Pulmonary artery endothelial cell (primary cell): ENCODE measurements at regions not wholly inside any gene's neighbourhood (a gene's known extent, or its start where the extent isn't known, plus 50 kb on each side); places are given as distances from the start of the nearest gene placed in this dataset.

Experiments
- DNase-seq: peaks from one replicate; pipeline ENCODE4 v3.0.0-alpha.2; 2011; ENCODE audit warnings: low read depth, low spot score

GRCh38 chrX:38887222-38887621 lies 86.0 kb downstream of the MID1IP1 start:
- no peak for DNase-seq

GRCh38 chrX:38890326-38890725 lies 89.1 kb downstream of the MID1IP1 start:
- no peak for DNase-seq

GRCh38 chrX:38890963-38891362 lies 89.7 kb downstream of the MID1IP1 start:
- no peak for DNase-seq

- DNase-seq = no peak
Measured at GRCh38 chrX:38891641-38892413, 90.6 kb downstream of the MID1IP1 start.

GRCh38 chrX:38893441-38893840 lies 92.2 kb downstream of the MID1IP1 start:
- no peak for DNase-seq

- DNase-seq = no peak
Measured at GRCh38 chrX:38895775-38896174, 94.5 kb downstream of the MID1IP1 start.

GRCh38 chrX:38896724-38897298 lies 95.6 kb downstream of the MID1IP1 start:
- no peak for DNase-seq

- DNase-seq = no peak
Measured at GRCh38 chrX:38898261-38898660, 97.0 kb downstream of the MID1IP1 start.

GRCh38 chrX:38899650-38900049 lies 98.4 kb downstream of the MID1IP1 start:
- no peak for DNase-seq

GRCh38 chrX:38900719-38901118 lies 99.5 kb downstream of the MID1IP1 start:
- no peak for DNase-seq

- DNase-seq = no peak
Measured at GRCh38 chrX:38902972-38903492, 101.8 kb downstream of the MID1IP1 start.

- no peak for DNase-seq
Measured at GRCh38 chrX:38916801-38917200, 115.5 kb downstream of the MID1IP1 start.

- DNase-seq = no peak
Measured at GRCh38 chrX:38917954-38918353, 116.7 kb downstream of the MID1IP1 start.

- no peak for DNase-seq
Measured at GRCh38 chrX:38919202-38919601, 117.9 kb downstream of the MID1IP1 start.

- no peak for DNase-seq
Measured at GRCh38 chrX:38919853-38920528, 118.7 kb downstream of the MID1IP1 start.

GRCh38 chrX:38923451-38923969 lies 122.3 kb downstream of the MID1IP1 start:
- no peak for DNase-seq

- DNase-seq = no peak
Measured at GRCh38 chrX:38927592-38927991, 126.3 kb downstream of the MID1IP1 start.

GRCh38 chrX:38929966-38930421 lies 128.7 kb downstream of the MID1IP1 start:
- no peak for DNase-seq

- no peak for DNase-seq
Measured at GRCh38 chrX:38930474-38930873, 129.2 kb downstream of the MID1IP1 start.

- DNase-seq = no peak
Measured at GRCh38 chrX:38935561-38935960, 134.3 kb downstream of the MID1IP1 start.

GRCh38 chrX:38937400-38937799 lies 136.1 kb downstream of the MID1IP1 start:
- no peak for DNase-seq

- no peak for DNase-seq
Measured at GRCh38 chrX:38937926-38938325, 136.7 kb downstream of the MID1IP1 start.
